Fibroblast of lung (primary cell): ENCODE measurements at regions not wholly inside any gene's neighbourhood (a gene's known extent, or its start where the extent isn't known, plus 50 kb on each side); places are given as distances from the start of the nearest gene placed in this dataset.

Source experiments
- DNase-seq, 2 donors: peaks; one replicate each; pipeline versions ENCODE4 v3.0.0 to v3.0.0-alpha.2; 2010; ENCODE audit warnings: low read depth in 2 of 2
- H2AFZ ChIP-seq: 2 replicates; pipeline ENCODE4 v1.5.1; 2012; ENCODE audit warnings: low read length, control low read depth, inconsistent platforms
- H3K27ac ChIP-seq: 2 replicates; pipeline ENCODE4 v1.5.1; 2011; ENCODE audit warnings: low read length, control low read depth; ENCODE audit not compliant: insufficient read depth
- H3K27me3 ChIP-seq: 2 replicates; pipeline ENCODE4 v1.5.1; 2011; ENCODE audit warnings: mild to moderate bottlenecking, low read length; ENCODE audit not compliant: control insufficient read depth, insufficient read depth
- H3K36me3 ChIP-seq: 2 replicates; pipeline ENCODE4 v1.5.1; 2011; ENCODE audit warnings: low read length; ENCODE audit not compliant: control insufficient read depth, insufficient read depth
- H3K4me1 ChIP-seq: 2 replicates; pipeline ENCODE4 v1.5.1; 2011; ENCODE audit warnings: low read length; ENCODE audit not compliant: control insufficient read depth, insufficient read depth; ENCODE audit errors: extremely low read depth
- H3K4me2 ChIP-seq: 2 replicates; pipeline ENCODE4 v1.5.1; 2011; ENCODE audit warnings: low read length, control low read depth; ENCODE audit not compliant: insufficient read depth; ENCODE audit errors: extremely low read depth
- H3K4me3 ChIP-seq, 4 experiments: fragments of 200-600 bp in 1 of 4; sonication (generic) in 1 of 4; replicated peaks in 1 of 4; 2 replicates each; pipeline ENCODE4 v1.5.1; 2011 to 2016; ENCODE audit warnings: low read length in 4 of 4, low read depth in 3 of 4, mild to moderate bottlenecking in 3 of 4, control low read depth in 2 of 4, inconsistent platforms in 1 of 4, mixed read lengths in 1 of 4; ENCODE audit not compliant: insufficient read depth in 1 of 4; ENCODE audit errors: control extremely low read depth in 1 of 4
- H3K79me2 ChIP-seq: 2 replicates; pipeline ENCODE4 v1.5.1; 2012; ENCODE audit warnings: mild to moderate bottlenecking, low read length, inconsistent platforms; ENCODE audit not compliant: control insufficient read depth, insufficient read depth
- H3K9ac ChIP-seq: 2 replicates; pipeline ENCODE4 v1.5.1; 2011; ENCODE audit warnings: mild to moderate bottlenecking, low read length, control low read depth; ENCODE audit not compliant: insufficient read depth
- H3K9me3 ChIP-seq: 2 replicates; pipeline ENCODE4 v1.5.1; 2012; ENCODE audit warnings: low read depth, low read length; ENCODE audit not compliant: control insufficient read depth, insufficient read depth
- H4K20me1 ChIP-seq: 2 replicates; pipeline ENCODE4 v1.5.1; 2011; ENCODE audit warnings: low read length; ENCODE audit not compliant: control insufficient read depth, insufficient read depth; ENCODE audit errors: extremely low read depth
- CTCF ChIP-seq, 2 donors: IDR thresholded peaks in 1 of 2; conservative IDR thresholded peaks in 1 of 2; 1 replicate in 1 of 2; 2 replicates in 1 of 2; pipeline ENCODE4 v1.5.1; 2011 to 2012; ENCODE audit warnings: low read length in 2 of 2, control low read depth in 1 of 2, inconsistent platforms in 1 of 2, low read depth in 1 of 2, mild to moderate bottlenecking in 1 of 2
- EZH2 ChIP-seq: IDR thresholded peaks from 2 replicates; pipeline ENCODE4 v1.5.1; 2012; ENCODE audit warnings: low read length, control low read depth, mild to moderate bottlenecking; ENCODE audit errors: missing control alignments

GRCh38 chrX:26922278-26922677, 540.9 kb downstream of the PPP4R3C start:
- Histone ChIP-seq H3K27ac (no peak overlapping the region), H3K9ac (no peak overlapping the region)

GRCh38 chrX:26918631-26919030, 544.5 kb downstream of the PPP4R3C start:
- no peaks in the 10 kb centered on the region for H3K27me3 ChIP-seq
- no peak overlapping the region for H3K4me3 ChIP-seq
- H3K4me2 ChIP-seq = no peak overlapping the region
- H2AFZ ChIP-seq = no peak overlapping the region
- no peaks in the 10 kb centered on the region for H4K20me1 ChIP-seq
- DNase-seq = peak in 1 of 2 donors; percentile 14
- H3K4me1 ChIP-seq = no peaks in the 10 kb centered on the region
- TF ChIP-seq CTCF (conservative IDR thresholded peaks at IDR 0.05 in 1 of 2, IDR thresholded peaks at IDR 0.05 in 1 of 2; ENCODE audit: low read depth in 1 of 2, low read length in 2 of 2) = peak in 1 of 2 donors; percentile 45
- TF ChIP-seq EZH2 = no peak
- no peaks in the 10 kb centered on the region for H3K9me3 ChIP-seq
- no peaks in the 10 kb centered on the region for H3K36me3 ChIP-seq
- H3K79me2 ChIP-seq = no peaks in the 10 kb centered on the region
- H3K9ac ChIP-seq = no peak overlapping the region
- H3K27ac ChIP-seq = no peak overlapping the region

More at GRCh38 chrX:26922278-26922677, 540.9 kb downstream of the PPP4R3C start:
- Histone ChIP-seq H3K27me3 (no peaks in the 10 kb centered on the region), H3K36me3 (no peaks in the 10 kb centered on the region), H3K4me1 (no peaks in the 10 kb centered on the region), H3K4me2 (no peak overlapping the region), H3K9me3 (no peaks in the 10 kb centered on the region), H3K79me2 (no peaks in the 10 kb centered on the region), H3K4me3 (no peak overlapping the region), H2AFZ (no peak overlapping the region), H4K20me1 (no peaks in the 10 kb centered on the region)
- DNase-seq = peak; percentile 20 to 41
- TF ChIP-seq EZH2 (no peak), CTCF (conservative IDR thresholded peaks at IDR 0.05 in 1 of 2, IDR thresholded peaks at IDR 0.05 in 1 of 2; ENCODE audit: low read depth in 1 of 2, low read length in 2 of 2) (no peak)

- Histone ChIP-seq H3K4me1 (no peaks in the 10 kb centered on the region), H2AFZ (no peak overlapping the region), H3K9me3 (no peaks in the 10 kb centered on the region), H3K79me2 (no peaks in the 10 kb centered on the region), H3K9ac (no peak overlapping the region), H3K4me3 (no peak overlapping the region), H3K27ac (no peak overlapping the region), H3K4me2 (no peak overlapping the region), H3K27me3 (no peaks in the 10 kb centered on the region), H3K36me3 (no peaks in the 10 kb centered on the region), H4K20me1 (no peaks in the 10 kb centered on the region)
- TF ChIP-seq CTCF (conservative IDR thresholded peaks at IDR 0.05 in 1 of 2, IDR thresholded peaks at IDR 0.05 in 1 of 2; ENCODE audit: low read depth in 1 of 2, low read length in 2 of 2) (no peak), EZH2 (no peak)
- no peak for DNase-seq
These were observed 546.1 kb downstream of the PPP4R3C start for GRCh38 chrX:26916991-26917390.
